Epithelial cell of esophagus (primary cell): ENCODE measurements at regions not wholly inside any gene's neighbourhood (a gene's known extent, or its start where the extent isn't known, plus 50 kb on each side); places are given as distances from the start of the nearest gene placed in this dataset.
"Not testable (repeated sequence)": the region's sequence is repeated elsewhere in the genome, so short reads cannot be mapped to it uniquely, and the experiment has no call there.

Experiments used
- DNase-seq: peaks from one replicate; pipeline ENCODE4 v3.0.0; 2010; ENCODE audit warnings: low read depth
- H3K4me3 ChIP-seq: 2 replicates; pipeline ENCODE4 v1.5.1; 2011; ENCODE audit warnings: mild to moderate bottlenecking, low read length, control low read depth
- TF ChIP-seq, protein P1 (sequence below): IDR thresholded peaks from 2 replicates; pipeline ENCODE4 v1.5.1; 2011; ENCODE audit warnings: low read depth, mild to moderate bottlenecking, low read length, control low read depth, inconsistent platforms; ENCODE audit not compliant: insufficient read depth; ENCODE audit errors: missing control alignments

DNA sequence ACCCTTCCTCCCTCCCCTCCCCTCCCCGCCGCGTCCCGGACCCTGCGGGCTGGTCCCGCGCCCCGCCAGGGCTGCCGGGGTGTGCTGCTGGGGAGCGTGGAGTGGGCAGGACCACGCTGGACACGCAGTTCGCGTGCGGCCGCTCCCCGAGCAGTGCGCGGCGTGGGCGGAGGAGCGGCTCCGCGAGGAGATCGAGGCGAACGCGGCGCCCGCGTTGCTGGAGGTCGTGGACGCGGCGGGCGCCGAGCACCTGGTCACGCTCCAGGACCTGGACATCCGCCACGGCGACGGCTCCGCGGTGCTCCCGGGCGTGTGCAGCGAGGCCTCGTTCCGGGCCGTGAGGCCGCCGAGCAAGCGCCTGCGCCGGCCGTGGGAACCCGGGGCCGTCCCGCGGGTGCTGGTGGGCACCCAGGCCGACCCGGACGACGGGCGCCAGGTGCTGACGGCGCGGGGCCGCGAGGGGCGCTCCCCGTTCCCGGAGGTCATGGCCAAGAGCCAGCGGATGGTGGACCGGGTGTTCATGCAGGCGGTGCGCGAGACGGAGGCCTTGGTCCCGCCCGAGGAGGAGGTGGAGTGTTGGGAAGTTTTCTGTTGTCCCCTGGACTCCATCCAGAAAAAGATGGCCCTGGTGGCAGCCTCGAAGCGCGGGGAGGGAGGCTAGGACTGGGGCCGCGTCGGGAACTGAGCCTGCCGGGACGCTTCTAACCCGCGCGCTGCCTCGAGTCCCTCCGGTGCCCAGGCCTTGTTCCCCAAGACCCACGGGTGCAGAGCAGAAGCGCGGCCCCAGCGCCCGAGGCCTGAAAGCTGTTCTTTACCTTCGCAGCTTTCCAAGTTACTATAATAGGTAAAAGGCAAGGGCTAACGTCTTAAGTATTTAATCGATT lies 54.7 kb upstream of the EIF5 start:
- no peak for DNase-seq
- H3K4me3 ChIP-seq, result no peak overlapping the region
- TF ChIP-seq, protein P1, sequence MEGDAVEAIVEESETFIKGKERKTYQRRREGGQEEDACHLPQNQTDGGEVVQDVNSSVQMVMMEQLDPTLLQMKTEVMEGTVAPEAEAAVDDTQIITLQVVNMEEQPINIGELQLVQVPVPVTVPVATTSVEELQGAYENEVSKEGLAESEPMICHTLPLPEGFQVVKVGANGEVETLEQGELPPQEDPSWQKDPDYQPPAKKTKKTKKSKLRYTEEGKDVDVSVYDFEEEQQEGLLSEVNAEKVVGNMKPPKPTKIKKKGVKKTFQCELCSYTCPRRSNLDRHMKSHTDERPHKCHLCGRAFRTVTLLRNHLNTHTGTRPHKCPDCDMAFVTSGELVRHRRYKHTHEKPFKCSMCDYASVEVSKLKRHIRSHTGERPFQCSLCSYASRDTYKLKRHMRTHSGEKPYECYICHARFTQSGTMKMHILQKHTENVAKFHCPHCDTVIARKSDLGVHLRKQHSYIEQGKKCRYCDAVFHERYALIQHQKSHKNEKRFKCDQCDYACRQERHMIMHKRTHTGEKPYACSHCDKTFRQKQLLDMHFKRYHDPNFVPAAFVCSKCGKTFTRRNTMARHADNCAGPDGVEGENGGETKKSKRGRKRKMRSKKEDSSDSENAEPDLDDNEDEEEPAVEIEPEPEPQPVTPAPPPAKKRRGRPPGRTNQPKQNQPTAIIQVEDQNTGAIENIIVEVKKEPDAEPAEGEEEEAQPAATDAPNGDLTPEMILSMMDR, result no peak

DNA sequence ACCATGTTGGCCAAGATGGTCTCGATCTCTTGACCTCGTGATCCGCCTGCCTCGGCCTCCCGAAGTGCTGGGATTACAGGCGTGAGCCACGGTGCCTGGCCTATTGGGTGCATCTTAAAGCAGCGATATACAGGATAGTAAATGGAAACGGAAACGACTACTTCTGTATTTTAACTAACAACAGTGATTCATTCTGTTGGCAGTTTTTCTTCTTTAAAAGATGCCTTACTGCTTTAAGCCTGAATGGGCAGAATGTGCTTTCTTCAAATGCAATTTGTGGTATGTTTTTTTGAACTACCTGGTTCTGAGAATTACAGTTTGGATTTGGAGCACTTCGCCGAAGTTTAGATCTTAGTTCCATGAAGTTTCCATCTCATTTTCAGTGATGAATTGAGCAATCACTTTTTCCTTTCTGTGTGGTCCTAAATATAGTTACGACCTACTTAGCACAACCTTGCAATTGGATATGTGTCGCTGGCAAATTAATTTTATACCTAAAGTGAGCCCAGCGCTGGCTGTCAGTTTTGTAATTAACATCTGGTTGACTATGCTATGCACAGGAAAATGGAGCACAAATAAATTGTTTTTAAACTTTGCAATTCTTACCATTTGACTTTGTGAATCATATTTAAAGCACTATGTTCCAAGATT lies 53.6 kb upstream of the EIF5 start:
- TF ChIP-seq, protein P1, result no peak
- H3K4me3 ChIP-seq, result no peak overlapping the region
- DNase-seq, result no peak

DNA sequence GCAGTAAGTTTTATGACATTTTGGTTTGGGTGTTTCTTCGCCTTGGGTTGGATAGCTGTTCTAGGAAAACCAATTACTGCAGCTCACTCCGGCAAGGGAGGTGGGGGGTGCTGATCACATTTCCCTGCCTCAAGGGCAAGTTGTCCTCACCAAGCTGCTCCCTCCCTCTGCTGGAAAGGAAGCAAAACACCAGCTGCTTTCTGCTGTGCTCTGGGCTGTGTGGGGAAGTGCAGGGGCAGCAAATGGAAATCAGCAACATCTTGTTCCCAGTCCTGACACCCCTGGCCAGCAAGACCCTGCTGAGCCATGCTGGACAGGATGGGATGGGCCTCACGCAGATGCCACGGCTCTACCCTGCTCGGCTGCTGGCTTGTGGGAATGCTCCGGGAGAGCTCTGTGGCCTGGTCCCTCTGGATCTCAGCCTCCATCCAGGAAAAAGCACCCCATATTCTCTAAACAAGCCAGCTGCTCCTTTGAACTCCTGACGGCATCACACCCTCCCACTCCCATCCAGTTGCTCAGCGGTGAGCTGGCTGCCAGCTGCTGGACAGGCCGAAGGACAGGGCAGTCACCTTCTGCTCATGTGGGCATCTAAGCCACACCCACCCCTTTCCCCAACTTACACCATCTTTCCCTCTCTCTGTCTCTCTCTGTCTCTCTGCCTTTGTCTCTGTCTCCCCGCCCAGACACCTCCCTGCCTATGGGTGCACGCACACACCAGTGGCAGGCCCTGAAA lies 52.4 kb upstream of the EIF5 start:
- TF ChIP-seq, protein P1, result peak; percentile 36
- peak; percentile 30 for DNase-seq
- no peak overlapping the region for H3K4me3 ChIP-seq

DNA sequence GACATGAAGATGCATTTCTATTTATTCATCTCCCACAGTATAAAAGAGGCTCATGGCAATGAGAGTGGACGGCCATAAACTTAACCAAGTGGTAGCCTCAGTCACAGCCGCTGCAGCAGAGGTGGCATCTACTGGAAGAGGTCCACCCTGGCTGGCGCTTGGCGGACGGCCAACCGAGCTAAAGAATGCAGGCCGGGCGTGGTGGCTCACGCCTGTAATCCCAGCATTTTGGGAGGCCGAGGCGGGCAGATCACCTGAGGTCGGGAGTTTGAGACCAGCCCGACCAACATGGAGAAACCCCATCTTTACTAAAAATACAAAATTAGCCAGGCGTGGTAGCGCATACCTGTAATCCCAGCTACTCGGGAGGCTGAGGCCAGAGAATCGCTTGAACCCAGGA lies 51.7 kb upstream of the EIF5 start:
- DNase-seq, H3K4me3 ChIP-seq: not testable (repeated sequence)

DNA sequence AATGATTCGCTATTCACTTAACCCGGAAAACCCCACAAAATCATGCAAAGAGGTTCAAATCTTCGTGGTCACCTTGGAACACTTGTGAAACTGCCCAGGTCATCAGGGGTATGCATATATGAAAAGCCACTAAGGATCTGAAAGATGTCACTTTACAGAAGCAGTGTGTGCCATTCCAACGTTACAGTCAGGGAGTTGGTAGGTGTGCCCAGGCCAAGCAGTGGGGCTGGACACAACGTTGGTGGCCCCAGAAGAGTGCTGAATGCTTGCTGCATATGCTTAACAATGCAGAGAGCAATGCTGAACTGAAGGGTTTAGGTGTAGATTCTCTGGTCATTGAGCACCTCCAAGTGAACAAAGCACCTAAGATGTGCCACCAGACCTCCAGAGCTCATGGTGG lies 51.1 kb upstream of the EIF5 start:
- H3K4me3 ChIP-seq, result no peak overlapping the region
- TF ChIP-seq, protein P1, result no peak
- DNase-seq, result no peak

DNA sequence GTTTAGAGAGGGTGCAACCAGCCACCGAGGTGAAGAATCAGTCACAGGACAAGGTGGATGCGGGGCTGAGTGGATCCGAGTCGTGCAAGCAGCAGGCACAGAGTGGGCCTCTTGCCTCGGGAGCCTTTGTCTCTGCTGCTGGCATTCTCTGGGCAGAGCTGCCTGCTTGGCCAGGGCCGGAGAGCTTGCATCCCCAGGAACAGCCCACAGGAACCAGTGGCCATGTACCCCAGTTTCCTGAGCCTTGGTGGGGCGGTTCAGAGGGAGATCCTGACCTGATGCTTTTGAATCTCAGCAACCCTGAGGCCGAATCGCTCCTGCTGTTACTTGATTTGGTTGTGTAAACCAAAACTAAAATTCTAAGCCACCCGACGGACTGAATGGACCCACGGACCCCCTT lies 50.1 kb upstream of the EIF5 start:
- no peak overlapping the region for H3K4me3 ChIP-seq
- TF ChIP-seq, protein P1, result no peak
- DNase-seq, result no peak
